ENCODE measurements at regions not wholly inside any gene's neighbourhood (a gene's known extent, or its start where the extent isn't known, plus 50 kb on each side); places are given as distances from the start of the nearest gene placed in this dataset.

- no peak for DNase-seq
Observed at GRCh38 chr5:8332666-8333445, 463.9 kb downstream of the MTRR start.

GRCh38 chr5:8333485-8333884 is 464.5 kb downstream of the MTRR start:
- DNase-seq: no peak

GRCh38 chr5:8333977-8334376 is 465.0 kb downstream of the MTRR start:
- DNase-seq: peak; percentile 36

GRCh38 chr5:8340261-8340660 is 471.3 kb downstream of the MTRR start:
- no peak for DNase-seq

GRCh38 chr5:8340739-8341344 is 471.9 kb downstream of the MTRR start:
- peak; percentile 56 for DNase-seq

GRCh38 chr5:8341406-8341805 is 472.5 kb downstream of the MTRR start:
- peak; percentile 79 for DNase-seq

- no peak for DNase-seq
Observed at GRCh38 chr5:8347984-8348383, 479.0 kb downstream of the MTRR start.

- DNase-seq: no peak
Observed at GRCh38 chr5:8349855-8350254, 480.9 kb downstream of the MTRR start.

GRCh38 chr5:8350644-8351339 is 481.8 kb downstream of the MTRR start:
- no peak for DNase-seq

- no peak for DNase-seq
Observed at GRCh38 chr5:8355981-8356380, 487.0 kb downstream of the MTRR start.

- no peak for DNase-seq
Observed at GRCh38 chr5:8360012-8360411, 491.1 kb downstream of the MTRR start.

- DNase-seq: peak; percentile 4
Observed at GRCh38 chr5:8362495-8362894, 493.5 kb downstream of the MTRR start.

- DNase-seq: peak; percentile 54
Observed at GRCh38 chr5:8363138-8363537, 494.2 kb downstream of the MTRR start.

- no peak for DNase-seq
Observed at GRCh38 chr5:8366266-8366665, 497.3 kb downstream of the MTRR start.

GRCh38 chr5:8376478-8376877 is 507.5 kb downstream of the MTRR start:
- no peak for DNase-seq

GRCh38 chr5:8381972-8382371 is 513.0 kb downstream of the MTRR start:
- no peak for DNase-seq

- DNase-seq: no peak
Observed at GRCh38 chr5:8382456-8382855, 513.5 kb downstream of the MTRR start.

GRCh38 chr5:8383616-8384015 is 514.7 kb downstream of the MTRR start:
- DNase-seq: no peak

GRCh38 chr5:8386719-8387288 is 517.9 kb downstream of the MTRR start:
- no peak for DNase-seq

- peak; percentile 30 for DNase-seq
Observed at GRCh38 chr5:8391911-8392310, 523.0 kb downstream of the MTRR start.

GRCh38 chr5:8393240-8393639 is 524.3 kb downstream of the MTRR start:
- DNase-seq: no peak

- no peak for DNase-seq
Observed at GRCh38 chr5:8394965-8395364, 526.0 kb downstream of the MTRR start.

GRCh38 chr5:8396246-8396645 is 527.3 kb downstream of the MTRR start:
- DNase-seq: peak; percentile 55
